GM12873 (cell line): ENCODE measurements at regions not wholly inside any gene's neighbourhood (a gene's known extent, or its start where the extent isn't known, plus 50 kb on each side); places are given as distances from the start of the nearest gene placed in this dataset.

ENCODE experiments used
- TF ChIP-seq, protein P1 (sequence below): IDR thresholded peaks from 2 replicates; pipeline ENCODE4 v1.5.1; 2012; ENCODE audit warnings: low read depth, mild to moderate bottlenecking, moderate library complexity, low read length, control low read depth; ENCODE audit not compliant: insufficient read depth; ENCODE audit errors: missing control alignments

DNA sequence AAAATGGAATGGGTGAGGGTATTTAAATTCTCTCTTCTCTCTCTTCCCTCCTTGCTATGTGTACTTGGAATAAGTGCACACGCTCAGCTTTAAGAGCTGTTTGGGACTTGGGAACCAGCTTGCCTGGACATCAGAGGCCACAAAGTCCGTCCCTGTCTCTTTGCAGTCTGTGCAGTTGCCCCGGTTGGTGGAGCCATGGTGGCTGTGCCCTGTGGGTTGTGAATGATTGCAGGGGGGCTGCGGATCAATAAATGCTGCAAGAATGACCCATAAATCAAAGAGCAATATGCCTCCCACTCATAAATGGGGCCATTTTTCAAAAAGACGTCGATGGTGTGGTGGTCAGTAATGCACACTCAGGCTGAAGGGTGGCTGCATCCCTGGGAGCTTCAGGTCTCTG is 135.1 kb upstream of the CST7 start:
- TF ChIP-seq, protein P1, sequence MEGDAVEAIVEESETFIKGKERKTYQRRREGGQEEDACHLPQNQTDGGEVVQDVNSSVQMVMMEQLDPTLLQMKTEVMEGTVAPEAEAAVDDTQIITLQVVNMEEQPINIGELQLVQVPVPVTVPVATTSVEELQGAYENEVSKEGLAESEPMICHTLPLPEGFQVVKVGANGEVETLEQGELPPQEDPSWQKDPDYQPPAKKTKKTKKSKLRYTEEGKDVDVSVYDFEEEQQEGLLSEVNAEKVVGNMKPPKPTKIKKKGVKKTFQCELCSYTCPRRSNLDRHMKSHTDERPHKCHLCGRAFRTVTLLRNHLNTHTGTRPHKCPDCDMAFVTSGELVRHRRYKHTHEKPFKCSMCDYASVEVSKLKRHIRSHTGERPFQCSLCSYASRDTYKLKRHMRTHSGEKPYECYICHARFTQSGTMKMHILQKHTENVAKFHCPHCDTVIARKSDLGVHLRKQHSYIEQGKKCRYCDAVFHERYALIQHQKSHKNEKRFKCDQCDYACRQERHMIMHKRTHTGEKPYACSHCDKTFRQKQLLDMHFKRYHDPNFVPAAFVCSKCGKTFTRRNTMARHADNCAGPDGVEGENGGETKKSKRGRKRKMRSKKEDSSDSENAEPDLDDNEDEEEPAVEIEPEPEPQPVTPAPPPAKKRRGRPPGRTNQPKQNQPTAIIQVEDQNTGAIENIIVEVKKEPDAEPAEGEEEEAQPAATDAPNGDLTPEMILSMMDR, result no peak

DNA sequence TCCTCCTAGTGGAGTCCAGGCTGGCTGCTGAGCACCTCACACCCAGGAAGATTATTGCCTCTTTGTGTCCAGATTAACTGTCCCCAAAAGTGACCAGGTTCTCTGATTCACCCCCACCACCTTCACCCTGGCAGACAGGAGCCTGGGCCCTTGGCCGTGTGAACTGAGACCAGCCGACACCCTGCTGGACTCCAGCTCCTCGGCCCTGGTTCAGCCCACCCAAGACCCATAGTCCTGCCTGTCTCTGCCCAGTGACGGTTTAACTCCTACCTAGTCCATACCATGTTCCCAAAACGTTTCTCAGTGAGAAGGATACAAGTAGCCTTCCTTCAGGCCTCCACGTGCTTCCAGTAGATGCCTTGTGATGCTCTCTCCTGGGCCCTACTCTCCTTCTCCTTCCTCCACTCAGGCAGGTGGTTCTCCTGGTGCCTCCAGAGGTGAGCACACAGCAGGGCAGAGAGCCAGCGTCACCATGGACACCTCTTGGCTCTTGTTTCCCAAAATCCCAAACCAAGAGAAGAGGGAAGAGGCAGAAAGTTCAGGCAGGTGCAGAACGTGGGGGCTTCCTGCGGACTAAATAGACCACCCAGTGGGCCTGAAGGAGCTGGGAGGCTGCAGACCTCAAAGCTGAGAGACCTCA is 134.4 kb upstream of the CST7 start:
- TF ChIP-seq, protein P1, result no peak

DNA sequence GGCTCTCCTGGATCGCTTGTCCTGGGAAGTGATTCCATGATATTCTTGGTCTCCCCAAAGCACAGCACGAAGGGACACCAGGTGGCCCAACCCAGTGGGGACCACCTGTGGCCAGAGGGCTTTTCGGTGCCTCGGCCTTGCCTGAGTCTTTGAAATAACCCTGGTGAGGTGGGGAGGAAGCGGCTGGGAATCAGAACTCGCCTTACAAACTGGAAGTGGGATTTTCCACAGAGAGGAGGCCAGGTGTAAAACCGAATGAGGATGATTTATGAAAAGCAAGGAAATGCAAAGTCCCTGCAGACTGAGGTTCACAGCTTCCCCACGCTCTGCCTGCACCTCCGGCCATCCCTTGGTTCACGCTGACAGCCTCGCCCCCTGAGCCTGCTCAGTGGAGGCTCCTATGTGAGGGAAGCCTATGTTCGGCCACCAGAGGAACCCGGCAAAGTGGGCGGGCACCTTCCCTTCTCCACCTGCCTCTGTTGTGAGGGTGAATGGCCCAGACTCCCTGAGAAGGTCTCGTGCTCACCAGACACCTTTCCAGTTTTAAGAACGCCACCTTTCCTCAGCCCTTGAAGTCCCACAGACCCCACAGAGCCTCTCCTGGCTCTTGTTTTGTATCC is 133.8 kb upstream of the CST7 start:
- TF ChIP-seq, protein P1, result no peak

DNA sequence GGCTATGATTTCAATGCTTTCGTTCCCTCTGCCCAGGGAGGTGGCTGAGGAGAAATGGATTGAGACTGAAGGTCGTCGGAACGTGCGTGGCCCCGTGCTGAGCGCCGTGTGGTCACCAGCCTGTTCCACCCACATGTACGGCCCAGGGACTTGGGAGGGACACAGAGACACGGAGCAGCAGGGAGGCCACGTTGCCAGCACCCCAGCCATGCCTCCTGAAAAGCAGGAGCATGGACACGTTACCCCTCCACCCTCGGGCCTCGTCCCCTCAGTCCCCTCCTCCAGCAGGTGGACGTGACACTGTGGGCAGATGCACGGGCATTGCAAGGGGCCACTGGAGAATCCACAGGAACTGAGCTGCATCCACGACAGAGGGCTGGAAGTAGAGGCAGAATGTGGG is 133.1 kb upstream of the CST7 start:
- TF ChIP-seq, protein P1, result no peak

- TF ChIP-seq, protein P1, result no peak
Measured at GRCh38 chr20:24816431-24816830, 132.6 kb upstream of the CST7 start.

DNA sequence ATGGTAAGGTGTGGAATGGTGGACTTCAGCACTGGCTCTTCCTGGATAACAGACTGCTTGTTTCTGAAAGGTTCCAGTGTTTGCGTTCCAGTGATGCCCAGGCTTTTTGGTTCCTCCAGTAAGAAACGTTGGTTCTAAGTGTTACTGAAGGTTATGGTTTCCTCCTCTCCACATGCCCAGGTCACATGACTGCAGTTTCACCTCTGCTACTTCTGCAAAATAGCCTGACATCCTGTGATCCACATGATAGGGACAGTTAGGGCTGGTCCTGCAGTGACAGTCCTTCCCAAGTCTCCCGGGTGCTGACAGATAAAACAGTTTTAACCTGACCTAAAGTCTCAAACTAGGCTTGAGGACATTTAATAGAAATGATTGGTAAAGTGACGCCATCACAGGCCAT is 132.2 kb upstream of the CST7 start:
- TF ChIP-seq, protein P1, result no peak

GRCh38 chr20:24817351-24817750 is 131.7 kb upstream of the CST7 start:
- TF ChIP-seq, protein P1, result no peak
